ENCODE measurements at regions not wholly inside any gene's neighbourhood (a gene's known extent, or its start where the extent isn't known, plus 50 kb on each side); places are given as distances from the start of the nearest gene placed in this dataset.

DNA sequence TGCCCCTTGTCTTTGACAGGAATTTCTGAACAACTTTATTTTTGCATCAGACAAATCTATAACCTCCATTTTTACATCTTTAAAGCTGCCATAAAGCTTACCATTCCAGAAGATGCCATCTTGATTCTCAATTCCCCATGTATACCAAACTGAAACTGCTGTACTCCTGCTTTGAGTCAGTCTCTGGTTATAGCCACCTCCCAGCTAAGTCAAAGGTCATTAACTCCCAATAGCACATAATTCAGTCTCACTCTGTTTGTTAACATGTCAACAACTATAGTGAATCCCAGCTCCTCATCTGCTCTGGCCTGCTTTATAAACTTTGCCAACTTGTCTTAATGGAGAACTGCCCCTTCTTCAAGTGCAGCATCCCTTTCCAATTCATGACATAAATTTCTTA lies 343.6 kb downstream of the FRK start:
- TF ChIP-seq, protein P1, sequence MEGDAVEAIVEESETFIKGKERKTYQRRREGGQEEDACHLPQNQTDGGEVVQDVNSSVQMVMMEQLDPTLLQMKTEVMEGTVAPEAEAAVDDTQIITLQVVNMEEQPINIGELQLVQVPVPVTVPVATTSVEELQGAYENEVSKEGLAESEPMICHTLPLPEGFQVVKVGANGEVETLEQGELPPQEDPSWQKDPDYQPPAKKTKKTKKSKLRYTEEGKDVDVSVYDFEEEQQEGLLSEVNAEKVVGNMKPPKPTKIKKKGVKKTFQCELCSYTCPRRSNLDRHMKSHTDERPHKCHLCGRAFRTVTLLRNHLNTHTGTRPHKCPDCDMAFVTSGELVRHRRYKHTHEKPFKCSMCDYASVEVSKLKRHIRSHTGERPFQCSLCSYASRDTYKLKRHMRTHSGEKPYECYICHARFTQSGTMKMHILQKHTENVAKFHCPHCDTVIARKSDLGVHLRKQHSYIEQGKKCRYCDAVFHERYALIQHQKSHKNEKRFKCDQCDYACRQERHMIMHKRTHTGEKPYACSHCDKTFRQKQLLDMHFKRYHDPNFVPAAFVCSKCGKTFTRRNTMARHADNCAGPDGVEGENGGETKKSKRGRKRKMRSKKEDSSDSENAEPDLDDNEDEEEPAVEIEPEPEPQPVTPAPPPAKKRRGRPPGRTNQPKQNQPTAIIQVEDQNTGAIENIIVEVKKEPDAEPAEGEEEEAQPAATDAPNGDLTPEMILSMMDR (IDR thresholded peaks at IDR 0.05; ENCODE audit: control extremely low read depth in 1 of 3, insufficient read depth in 1 of 3, low read depth in 1 of 3, low read length in 3 of 3), result no peak
- TF ChIP-seq BCL11A (IDR thresholded peaks at IDR 0.05; ENCODE audit: low read depth in 2 of 2, low read length in 2 of 2), result no peak
- TF ChIP-seq TCF12 (IDR thresholded peaks at IDR 0.05; ENCODE audit: low read depth, low read length), result no peak
- no peak for TF ChIP-seq POLR2A (IDR thresholded peaks at IDR 0.05; ENCODE audit: control extremely low read depth in 1 of 2, low read depth in 2 of 2, low read length in 2 of 2)
- no peak for TF ChIP-seq JUND (IDR thresholded peaks at IDR 0.05; ENCODE audit: low read length)
- no peak for TF ChIP-seq ATF2 (IDR thresholded peaks at IDR 0.05; ENCODE audit: low read length)
